SK-N-SH treated with all-trans-retinoic acid at 6 μM for 48 hours (cell line): ENCODE measurements at regions not wholly inside any gene's neighbourhood (a gene's known extent, or its start where the extent isn't known, plus 50 kb on each side); places are given as distances from the start of the nearest gene placed in this dataset.

Source experiments
- CREB5 ChIP-seq: fragments of 250-450 bp; sonication (Bioruptor Pico); IDR thresholded peaks from 2 replicates; pipeline ENCODE4 v1.5.1; 2020; ENCODE audit warnings: low read depth, mild to moderate bottlenecking, moderate library complexity
- GLIS3 ChIP-seq: fragments of 250-450 bp; sonication (Bioruptor Pico); IDR thresholded peaks from 2 replicates; pipeline ENCODE4 v1.5.0; 2020; ENCODE audit warnings: mild to moderate bottlenecking, moderate library complexity
- OSR1 ChIP-seq: fragments of 250-450 bp; sonication (Bioruptor Pico); IDR thresholded peaks from 2 replicates; pipeline ENCODE4 v1.8.0; 2022; ENCODE audit warnings: moderate library complexity, mild to moderate bottlenecking, inconsistent platforms
- TOX ChIP-seq: fragments of 250-450 bp; sonication (Bioruptor Pico); IDR thresholded peaks from 2 replicates; pipeline ENCODE4 v1.8.0; 2021; ENCODE audit warnings: mild to moderate bottlenecking, moderate library complexity, borderline replicate concordance
- ZFP3 ChIP-seq: fragments of 250-450 bp; sonication (Bioruptor Pico); IDR thresholded peaks from 2 replicates; pipeline ENCODE4 v1.5.0; 2020; ENCODE audit warnings: mild to moderate bottlenecking, moderate library complexity
- ZNF8 ChIP-seq: fragments of 450-650 bp; formaldehyde crosslinking; IDR thresholded peaks from 2 replicates; pipeline ENCODE4 v1.5.0; 2020; ENCODE audit warnings: mild to moderate bottlenecking, moderate library complexity

GRCh38 chr12:93221841-93222240 is 155.9 kb upstream of the NUDT4 start:
- TF ChIP-seq ZFP3 (no peak), TOX (CRISPR knock-in tag) (no peak), CREB5 (CRISPR knock-in tag) (no peak), ZNF8 (CRISPR knock-in tag) (no peak), GLIS3 (CRISPR knock-in tag) (no peak), OSR1 (no peak)
